DOHH2 (cell line): ENCODE measurements at regions not wholly inside any gene's neighbourhood (a gene's known extent, or its start where the extent isn't known, plus 50 kb on each side); places are given as distances from the start of the nearest gene placed in this dataset.

Source experiments
- CTCF ChIP-seq: fragments of 200-600 bp; sonication (generic); IDR thresholded peaks from one replicate; pipeline ENCODE4 v1.5.1; 2014; ENCODE audit warnings: antibody characterized with exemption, mild to moderate bottlenecking, low read depth, low read length; ENCODE audit not compliant: poor library complexity, severe bottlenecking
- EZH2phosphoT487 ChIP-seq: fragments of 200-600 bp; sonication (generic); IDR thresholded peaks from 2 replicates; pipeline ENCODE4 v1.6.1; 2017; ENCODE audit warnings: borderline replicate concordance, mild to moderate bottlenecking, antibody characterized with exemption, low read length, moderate library complexity, mixed read lengths

GRCh38 chr9:89730715-89731114, 125.9 kb downstream of the GADD45G start:
- TF ChIP-seq CTCF (no peak), EZH2phosphoT487 (no peak)
